GM18867 (cell line): ENCODE measurements at regions not wholly inside any gene's neighbourhood (a gene's known extent, or its start where the extent isn't known, plus 50 kb on each side); places are given as distances from the start of the nearest gene placed in this dataset.

ENCODE experiments used
- ATAC-seq: cut with Tn5 transposase; IDR thresholded peaks from one replicate; pipeline ENCODE4 v1.9.1; 2021; ENCODE audit warnings: mild to moderate bottlenecking, moderate library complexity; ENCODE audit not compliant: unreplicated experiment

- ATAC-seq = no peak
Measured at GRCh38 chr6:82017288-82017687, 230.3 kb downstream of the IBTK start.

- no peak for ATAC-seq
Measured at GRCh38 chr6:82015526-82015925, 232.0 kb downstream of the IBTK start.

- no peak for ATAC-seq
Measured at GRCh38 chr6:82015043-82015442, 232.5 kb downstream of the IBTK start.

GRCh38 chr6:82013561-82014530 lies 233.7 kb downstream of the IBTK start:
- ATAC-seq = no peak

GRCh38 chr6:82006027-82006738 lies 241.4 kb downstream of the IBTK start:
- peak; percentile 81 for ATAC-seq

- ATAC-seq = no peak
Measured at GRCh38 chr6:82000551-82000950, 247.0 kb downstream of the IBTK start.

GRCh38 chr6:81999826-82000225 lies 247.3 kb upstream of the TENT5A start:
- no peak for ATAC-seq

GRCh38 chr6:81999270-81999669 lies 246.8 kb upstream of the TENT5A start:
- ATAC-seq = no peak

GRCh38 chr6:81998432-81998831 lies 246.0 kb upstream of the TENT5A start:
- no peak for ATAC-seq

- ATAC-seq = peak; percentile 81
Measured at GRCh38 chr6:81997090-81997926, 244.8 kb upstream of the TENT5A start.

- peak; percentile 78 for ATAC-seq
Measured at GRCh38 chr6:81996414-81996813, 243.9 kb upstream of the TENT5A start.

GRCh38 chr6:81995548-81996289 lies 243.2 kb upstream of the TENT5A start:
- no peak for ATAC-seq

- ATAC-seq = no peak
Measured at GRCh38 chr6:81988871-81989270, 236.4 kb upstream of the TENT5A start.

GRCh38 chr6:81988446-81988845 lies 236.0 kb upstream of the TENT5A start:
- no peak for ATAC-seq

GRCh38 chr6:81987293-81987692 lies 234.8 kb upstream of the TENT5A start:
- no peak for ATAC-seq

- no peak for ATAC-seq
Measured at GRCh38 chr6:81985191-81985590, 232.7 kb upstream of the TENT5A start.

GRCh38 chr6:81984599-81984998 lies 232.1 kb upstream of the TENT5A start:
- ATAC-seq = peak; percentile 84

GRCh38 chr6:81981812-81982211 lies 229.3 kb upstream of the TENT5A start:
- peak; percentile 43 for ATAC-seq

GRCh38 chr6:81979767-81980166 lies 227.3 kb upstream of the TENT5A start:
- no peak for ATAC-seq

GRCh38 chr6:81979329-81979728 lies 226.8 kb upstream of the TENT5A start:
- ATAC-seq = peak; percentile 72
